Keratinocyte (primary cell): ENCODE measurements at regions not wholly inside any gene's neighbourhood (a gene's known extent, or its start where the extent isn't known, plus 50 kb on each side); places are given as distances from the start of the nearest gene placed in this dataset.

ENCODE experiments used
- DNase-seq: peaks from one replicate; pipeline ENCODE4 v3.0.0-alpha.2; 2011; ENCODE audit warnings: low read depth, missing footprints, low spot score
- FAIRE-seq: peaks from 2 replicates; lab custom pipeline; 2011; peaks lifted over from hg19 to GRCh38; lab: Jason Lieb, UNC
- H2AFZ ChIP-seq: 2 replicates; pipeline ENCODE4 v1.6.0; 2012; ENCODE audit warnings: low read length, control low read depth, inconsistent platforms; ENCODE audit not compliant: control insufficient read depth
- H3K27ac ChIP-seq: 2 replicates; pipeline ENCODE4 v1.5.1; 2011; ENCODE audit warnings: low read length; ENCODE audit not compliant: control insufficient read depth, insufficient read depth
- H3K27me3 ChIP-seq: 3 replicates; pipeline ENCODE4 v1.6.0; 2011; ENCODE audit warnings: low read length; ENCODE audit not compliant: control insufficient read depth, insufficient read depth; ENCODE audit errors: extremely low read depth
- H3K36me3 ChIP-seq, 2 experiments: 2 replicates in 1 of 2; 3 replicates in 1 of 2; pipeline ENCODE4 v1.5.1; 2011; ENCODE audit warnings: low read length in 2 of 2, mild to moderate bottlenecking in 1 of 2; ENCODE audit not compliant: control insufficient read depth in 2 of 2, insufficient read depth in 2 of 2; ENCODE audit errors: extremely low read depth in 1 of 2
- H3K4me1 ChIP-seq: 3 replicates; pipeline ENCODE4 v1.5.1; 2011; ENCODE audit warnings: low read length; ENCODE audit not compliant: control insufficient read depth, insufficient read depth; ENCODE audit errors: extremely low read depth
- H3K4me2 ChIP-seq: 3 replicates; pipeline ENCODE4 v1.6.0; 2011; ENCODE audit warnings: low read depth, low read length; ENCODE audit not compliant: control insufficient read depth, insufficient read depth; ENCODE audit errors: extremely low read depth
- H3K4me3 ChIP-seq, 3 experiments: fragments of 200-600 bp in 1 of 3; sonication (generic) in 1 of 3; 2 replicates in 2 of 3; 3 replicates in 1 of 3; pipeline ENCODE4 v1.5.1; 2011 to 2016; ENCODE audit warnings: low read length in 3 of 3, mild to moderate bottlenecking in 3 of 3, control low read depth in 2 of 3, inconsistent platforms in 1 of 3, low read depth in 1 of 3, mixed read lengths in 1 of 3, mixed run types in 1 of 3, moderate library complexity in 1 of 3; ENCODE audit not compliant: control insufficient read depth in 2 of 3, insufficient read depth in 2 of 3; ENCODE audit errors: extremely low read depth in 1 of 3
- H3K79me2 ChIP-seq: 2 replicates; pipeline ENCODE4 v1.6.0; 2012; ENCODE audit warnings: low read length; ENCODE audit not compliant: control insufficient read depth, insufficient read depth
- H3K9ac ChIP-seq: 3 replicates; pipeline ENCODE4 v1.6.0; 2011; ENCODE audit warnings: low read length; ENCODE audit not compliant: control insufficient read depth, insufficient read depth; ENCODE audit errors: extremely low read depth
- H3K9me1 ChIP-seq: 3 replicates; pipeline ENCODE4 v1.6.0; 2011; ENCODE audit warnings: low read length; ENCODE audit not compliant: control insufficient read depth, insufficient read depth; ENCODE audit errors: extremely low read depth
- H3K9me3 ChIP-seq: 2 replicates; pipeline ENCODE4 v1.5.1; 2012; ENCODE audit warnings: low read depth, low read length; ENCODE audit not compliant: control insufficient read depth
- H4K20me1 ChIP-seq: 3 replicates; pipeline ENCODE4 v1.6.0; 2011; ENCODE audit warnings: low read length; ENCODE audit not compliant: control insufficient read depth, insufficient read depth; ENCODE audit errors: extremely low read depth
- CTCF ChIP-seq, 3 experiments: IDR thresholded peaks in 1 of 3; conservative IDR thresholded peaks in 1 of 3; optimal IDR thresholded peaks in 1 of 3; 2 replicates in 2 of 3; 3 replicates in 1 of 3; pipeline versions ENCODE3 to v1.5.1; 2011; ENCODE audit warnings: low read length in 3 of 3, mild to moderate bottlenecking in 3 of 3, moderate library complexity in 2 of 3, control low read depth in 1 of 3, inconsistent platforms in 1 of 3; ENCODE audit not compliant: insufficient read depth in 2 of 3; ENCODE audit errors: extremely low read depth in 1 of 3
- EZH2 ChIP-seq: IDR thresholded peaks from one replicate; pipeline ENCODE4 v1.6.1; 2012; ENCODE audit warnings: inconsistent platforms, mild to moderate bottlenecking, low read length, moderate library complexity
- dilution Hi-C: fragments of 300-500 bp; cut with MboI; formaldehyde crosslinking; loops from one replicate; pipeline ENCODE4 v1.7.0; 2020; ENCODE audit warnings: low sequenced_read_pairs; ENCODE audit not compliant: extremely low pct_ligation_motif_present

- Histone ChIP-seq H3K9me3 (no peaks in the 10 kb centered on the region), H3K36me3 (no peaks in the 10 kb centered on the region), H3K4me1 (no peaks in the 10 kb centered on the region), H4K20me1 (no peaks in the 10 kb centered on the region), H2AFZ (no peak overlapping the region), H3K27me3 (no peaks in the 10 kb centered on the region), H3K79me2 (no peaks in the 10 kb centered on the region), H3K4me3 (no peak overlapping the region), H3K4me2 (no peak overlapping the region), H3K9me1 (no peaks in the 10 kb centered on the region), H3K9ac (no peak overlapping the region), H3K27ac (no peak overlapping the region)
- TF ChIP-seq EZH2 = no peak
- TF ChIP-seq CTCF (optimal IDR thresholded peaks at IDR 0.05 in 1 of 3, IDR thresholded peaks at IDR 0.05 in 1 of 3, conservative IDR thresholded peaks at IDR 0.05 in 1 of 3; ENCODE audit: extremely low read depth in 1 of 3, insufficient read depth in 2 of 3, low read length in 3 of 3) = no peak
- FAIRE-seq (no peak), DNase-seq (no peak)
- dilution Hi-C loops = no loop called here
Observed at GRCh38 chr10:7071421-7071820, 339.4 kb downstream of the SFMBT2 start.

DNA sequence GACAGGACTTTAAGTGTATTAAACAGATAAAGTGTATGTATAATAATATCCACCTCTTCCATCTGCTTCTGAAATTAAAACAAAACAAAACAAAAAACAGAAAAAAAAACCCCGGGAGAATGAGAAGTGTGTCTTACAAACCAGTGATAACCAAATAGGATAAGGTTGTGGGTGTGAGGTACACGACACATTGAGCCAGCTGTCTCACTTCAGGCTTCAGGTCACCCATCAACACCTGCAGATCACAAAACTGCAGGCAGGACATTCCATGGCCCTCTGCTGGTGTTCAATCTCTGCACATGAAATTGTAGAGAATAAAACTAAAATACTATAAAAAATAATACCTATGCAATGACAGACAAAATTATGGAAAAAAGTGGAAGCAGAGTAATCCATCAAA, 339.9 kb downstream of the SFMBT2 start:
- dilution Hi-C loops = no loop called here
- Histone ChIP-seq H3K27me3 (no peaks in the 10 kb centered on the region), H2AFZ (no peak overlapping the region)

More for the DNA sequence above, 339.9 kb downstream of the SFMBT2 start:
- no peaks in the 10 kb centered on the region for H3K9me1 ChIP-seq
- H4K20me1 ChIP-seq = no peaks in the 10 kb centered on the region
- no peaks in the 10 kb centered on the region for H3K4me1 ChIP-seq
- DNase-seq (no peak), FAIRE-seq (no peak)
- no peak overlapping the region for H3K27ac ChIP-seq
- no peaks in the 10 kb centered on the region for H3K79me2 ChIP-seq
- H3K9me3 ChIP-seq = no peaks in the 10 kb centered on the region
- H3K4me3 ChIP-seq = no peak overlapping the region
- no peak overlapping the region for H3K4me2 ChIP-seq
- no peak for TF ChIP-seq CTCF (optimal IDR thresholded peaks at IDR 0.05 in 1 of 3, IDR thresholded peaks at IDR 0.05 in 1 of 3, conservative IDR thresholded peaks at IDR 0.05 in 1 of 3; ENCODE audit: extremely low read depth in 1 of 3, insufficient read depth in 2 of 3, low read length in 3 of 3)
- TF ChIP-seq EZH2 = no peak
- no peak overlapping the region for H3K9ac ChIP-seq
- H3K36me3 ChIP-seq = no peaks in the 10 kb centered on the region
